ENCODE measurements at regions not wholly inside any gene's neighbourhood (a gene's known extent, or its start where the extent isn't known, plus 50 kb on each side); places are given as distances from the start of the nearest gene placed in this dataset.

GRCh38 chr10:65570143-65571010, 1355.5 kb upstream of the LRRTM3 start (continued):
- TF ChIP-seq ZNF658 (tag by site-specific recombination; IDR thresholded peaks at IDR 0.05) (no peak), GLI2 (tag by site-specific recombination; IDR thresholded peaks at IDR 0.05; ENCODE audit: borderline replicate concordance, low read depth) (no peak), KLF9 (tag by site-specific recombination; IDR thresholded peaks at IDR 0.05; ENCODE audit: low read depth) (no peak), ZNF585B (tag by site-specific recombination; IDR thresholded peaks at IDR 0.05) (no peak), ZNF571 (tag by site-specific recombination; IDR thresholded peaks at IDR 0.05) (no peak), ZNF341 (tag by site-specific recombination; IDR thresholded peaks at IDR 0.05; ENCODE audit: low read depth) (peak; percentile 81), ZNF350 (tag by site-specific recombination; IDR thresholded peaks at IDR 0.05) (no peak), ZNF221 (tag by site-specific recombination; IDR thresholded peaks at IDR 0.05; ENCODE audit: borderline replicate concordance) (no peak), ZNF148 (tag by site-specific recombination; IDR thresholded peaks at IDR 0.05; ENCODE audit: borderline replicate concordance) (no peak), HOXA7 (CRISPR knock-in tag; IDR thresholded peaks at IDR 0.05; ENCODE audit: borderline replicate concordance) (no peak)

- H3K4me1 ChIP-seq (ENCODE audit: control insufficient read depth, insufficient read depth, low read length) = no peaks in the 10 kb centered on the region
- peak overlapping the region; percentile 62 for H3K27ac ChIP-seq (ENCODE audit: extremely low read depth, low read depth, low read length)
- POLR2A ChIA-PET = no interaction called here
- no peaks in the 10 kb centered on the region for H3K9me3 ChIP-seq (ENCODE audit: control insufficient read depth, insufficient read depth, low read depth, low read length)
- TF ChIP-seq ZNF362 (tag by site-specific recombination; IDR thresholded peaks at IDR 0.05) (peak; percentile 66; the same call in 1 of the 2 replicates), YY1 (tag by site-specific recombination; IDR thresholded peaks at IDR 0.05) (no peak), OVOL3 (tag by site-specific recombination; IDR thresholded peaks at IDR 0.05) (no peak), ZNF335 (tag by site-specific recombination; conservative IDR thresholded peaks at IDR 0.05) (peak; percentile 74)
- CTCF ChIA-PET = no interaction called here
- H3K36me3 ChIP-seq (ENCODE audit: control insufficient read depth in 2 of 2, insufficient read depth in 1 of 2, low read length in 2 of 2) = peaks cover 5 to 18% of the 10 kb centered on the region in 2 experiments
- H3K4me3 ChIP-seq (ENCODE audit: low read depth, low read length) = peak overlapping the region; percentile 78
These were observed 1354.7 kb upstream of the LRRTM3 start for GRCh38 chr10:65571011-65571570.

GRCh38 chr10:65581426-65582026, 1344.3 kb upstream of the LRRTM3 start:
- Histone ChIP-seq H3K27ac (ENCODE audit: extremely low read depth, low read depth, low read length) (no peak overlapping the region), H3K9me3 (ENCODE audit: control insufficient read depth, insufficient read depth, low read depth, low read length) (no peaks in the 10 kb centered on the region), H3K36me3 (ENCODE audit: control insufficient read depth in 2 of 2, insufficient read depth in 1 of 2, low read length in 2 of 2) (peaks cover 8 to 26% of the 10 kb centered on the region in 2 experiments), H3K4me3 (ENCODE audit: low read depth, low read length) (no peak overlapping the region), H3K4me1 (ENCODE audit: control insufficient read depth, insufficient read depth, low read length) (no peaks in the 10 kb centered on the region)
- ChIA-PET CTCF (no interaction called here), POLR2A (no interaction called here)
- peak; percentile 31 for TF ChIP-seq SETDB1 (IDR thresholded peaks at IDR 0.05; ENCODE audit: insufficient read length, low read length)
- TF ChIP-seq ZNF169 (tag by site-specific recombination; IDR thresholded peaks at IDR 0.05) = no peak
